Testis (tissue), 2 donors: ENCODE measurements at regions not wholly inside any gene's neighbourhood (a gene's known extent, or its start where the extent isn't known, plus 50 kb on each side); places are given as distances from the start of the nearest gene placed in this dataset.
A peak's percentile ranks its signal among the peaks of the same experiment; 100 is the strongest.
"Not testable (repeated sequence)": the region's sequence is repeated elsewhere in the genome, so short reads cannot be mapped to it uniquely, and the experiment has no call there.

Source experiments
- DNase-seq: peaks from one replicate; pipeline ENCODE4 v3.0.0-alpha.2; 2019
- H3K27ac ChIP-seq, 2 donors: fragments of 200-600 bp; sonication (generic); one replicate each; pipeline ENCODE4 v1.5.1; 2019
- H3K27me3 ChIP-seq: fragments of 200-600 bp; sonication (generic); one replicate; pipeline ENCODE4 v1.5.1; 2019
- H3K36me3 ChIP-seq: fragments of 200-600 bp; sonication (generic); one replicate; pipeline ENCODE4 v1.5.1; 2017; ENCODE audit warnings: low read depth; ENCODE audit errors: missing control alignments
- H3K4me1 ChIP-seq: fragments of 200-600 bp; sonication (generic); one replicate; pipeline ENCODE4 v1.5.1; 2019
- H3K4me3 ChIP-seq, 2 donors: fragments of 200-600 bp; sonication (generic); one replicate each; pipeline ENCODE4 v1.5.1; 2017 to 2019
- H3K9me3 ChIP-seq: fragments of 200-600 bp; sonication (generic); one replicate; pipeline ENCODE4 v1.5.1; 2017
- WGBS, 2 donors: methylation state at CpG; one replicate each; pipeline ENCODE4 v1.1.5; 2018; 5-methylcytosine and 5-hydroxymethylcytosine counted together
- intact Hi-C: fragments of 100-400 bp; cut with DNase I; formaldehyde crosslinking; loops from one replicate; pipeline ENCODE4 v1.15.1; 2023; ENCODE audit warnings: low total_unique reads

DNA sequence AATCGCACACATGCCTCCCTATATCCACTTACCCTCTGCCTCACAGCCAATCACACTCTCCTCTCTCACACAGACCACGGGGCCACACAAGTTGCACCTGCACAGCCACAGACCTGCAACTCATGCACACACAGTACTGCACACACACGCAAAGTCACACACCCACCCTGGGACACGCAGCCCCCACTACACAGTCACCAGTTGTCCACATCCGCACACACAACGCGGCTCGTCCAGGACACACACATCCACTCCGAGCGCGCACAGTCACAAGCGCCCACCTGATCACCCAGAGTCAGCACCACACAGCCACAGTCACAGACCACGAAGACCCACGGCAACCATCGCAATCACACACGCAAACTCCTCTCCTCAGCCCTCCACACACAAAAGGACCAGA is 387.3 kb downstream of the CNTNAP3B start:
- H3K36me3 ChIP-seq, H3K4me3 ChIP-seq, intact Hi-C loops, H3K4me1 ChIP-seq, H3K27me3 ChIP-seq, DNase-seq, H3K27ac ChIP-seq, H3K9me3 ChIP-seq: not testable (repeated sequence)
- WGBS, 2 donors: no CpG with 5 or more reads among the region's 16 CpGs

DNA sequence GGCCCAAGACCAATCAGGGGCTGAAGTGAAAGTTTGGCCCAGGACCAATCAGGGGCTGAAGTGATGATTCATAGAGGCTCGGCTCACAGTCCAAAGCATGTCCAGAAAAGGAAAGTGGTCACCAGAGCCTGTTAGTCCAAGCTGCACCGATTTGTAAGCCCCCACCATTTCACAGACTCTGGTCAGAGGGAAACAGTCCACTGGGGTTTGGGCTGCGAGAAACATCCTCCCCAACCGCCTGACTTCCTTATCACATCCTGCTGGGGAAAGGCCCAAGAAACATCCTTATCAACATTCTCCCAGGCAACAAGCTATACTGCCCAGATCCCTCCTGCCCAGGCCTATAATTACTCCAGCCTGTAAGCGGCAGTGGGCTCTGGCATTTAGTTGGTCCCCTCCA is 388.1 kb downstream of the CNTNAP3B start:
- intact Hi-C loops, H3K9me3 ChIP-seq, H3K27me3 ChIP-seq, H3K4me3 ChIP-seq, H3K27ac ChIP-seq, H3K36me3 ChIP-seq, H3K4me1 ChIP-seq: not testable (repeated sequence)
- 3 to 20% methylated on average over 1 to 4 of the region's 5 CpGs for WGBS, 2 donors
- peak; percentile 86 for DNase-seq

DNA sequence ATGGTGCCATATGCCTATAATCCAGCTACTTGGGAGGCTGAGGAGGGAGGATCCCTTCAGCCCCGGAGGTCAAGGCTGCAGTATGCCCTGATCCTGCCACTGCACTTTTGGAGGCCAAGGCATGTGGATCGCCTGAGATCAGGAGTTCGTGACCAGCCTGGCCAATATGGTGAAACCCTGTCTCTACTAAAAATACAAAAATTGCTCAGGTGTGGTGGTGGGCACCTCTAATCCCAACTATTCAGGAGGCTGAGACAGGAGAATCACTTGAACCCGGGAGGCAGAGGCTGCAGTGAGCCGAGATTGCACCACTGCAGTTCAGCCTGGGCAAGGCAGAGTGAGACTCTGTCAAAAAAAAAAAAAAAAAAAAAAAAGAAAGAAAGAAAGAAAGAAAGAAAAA is 390.5 kb downstream of the CNTNAP3B start:
- WGBS, 2 donors: 93 to 96% methylated on average over 5 of the region's 5 CpGs
- H3K4me1 ChIP-seq, intact Hi-C loops: not testable (repeated sequence)

DNA sequence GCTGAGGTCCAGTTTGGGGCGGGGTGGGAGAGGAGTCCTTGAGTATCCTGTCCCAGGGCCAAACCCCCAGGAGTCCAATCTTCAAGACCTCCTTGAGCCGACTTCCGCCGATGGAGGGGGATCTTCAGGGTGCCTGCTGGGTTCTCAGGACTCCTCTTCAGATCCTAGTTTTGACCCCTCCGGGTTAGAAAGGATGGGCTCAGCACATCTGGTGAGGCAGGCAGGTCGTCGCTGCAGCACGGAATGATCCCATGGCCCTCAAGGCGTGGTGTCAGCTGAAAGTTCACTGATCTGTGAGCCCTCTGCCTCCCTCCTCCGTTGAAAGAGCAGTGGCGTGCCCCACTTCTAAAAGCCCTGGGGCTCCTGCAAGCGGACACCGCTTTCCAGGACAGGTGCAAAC is 430.0 kb downstream of the CNTNAP3B start:
- H3K36me3 ChIP-seq, DNase-seq, H3K27ac ChIP-seq, H3K4me1 ChIP-seq, H3K4me3 ChIP-seq, intact Hi-C loops, H3K9me3 ChIP-seq, H3K27me3 ChIP-seq: not testable (repeated sequence)
- WGBS, 2 donors: 44 to 74% methylated on average over 5 of the region's 13 CpGs

More for the DNA sequence above, 390.5 kb downstream of the CNTNAP3B start:
- H3K36me3 ChIP-seq, H3K27ac ChIP-seq, H3K9me3 ChIP-seq, DNase-seq, H3K27me3 ChIP-seq, H3K4me3 ChIP-seq: not testable (repeated sequence)

DNA sequence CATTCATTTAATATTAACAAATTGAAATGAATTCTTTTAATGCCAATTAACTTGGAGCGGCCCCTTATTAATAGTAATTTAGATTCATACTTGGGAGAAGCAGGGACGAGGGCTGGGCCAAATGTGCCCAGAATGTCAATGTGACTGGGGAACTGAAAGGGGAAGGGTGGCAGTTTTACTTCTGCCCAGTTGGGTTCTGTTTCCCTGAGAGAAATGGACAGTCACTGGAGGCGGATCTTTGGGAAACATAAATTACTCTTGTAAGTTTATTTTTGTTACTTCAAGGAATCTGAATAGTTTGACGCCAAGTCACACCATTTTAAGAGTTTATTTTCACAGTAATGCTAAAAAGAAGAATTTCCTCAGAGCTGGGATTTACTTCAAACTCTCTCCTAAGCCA is 432.1 kb downstream of the CNTNAP3B start:
- H3K27me3 ChIP-seq, H3K9me3 ChIP-seq, DNase-seq, H3K36me3 ChIP-seq, H3K4me1 ChIP-seq, H3K27ac ChIP-seq, H3K4me3 ChIP-seq, intact Hi-C loops: not testable (repeated sequence)
- 58 to 63% methylated on average over 4 of the region's 4 CpGs for WGBS, 2 donors

DNA sequence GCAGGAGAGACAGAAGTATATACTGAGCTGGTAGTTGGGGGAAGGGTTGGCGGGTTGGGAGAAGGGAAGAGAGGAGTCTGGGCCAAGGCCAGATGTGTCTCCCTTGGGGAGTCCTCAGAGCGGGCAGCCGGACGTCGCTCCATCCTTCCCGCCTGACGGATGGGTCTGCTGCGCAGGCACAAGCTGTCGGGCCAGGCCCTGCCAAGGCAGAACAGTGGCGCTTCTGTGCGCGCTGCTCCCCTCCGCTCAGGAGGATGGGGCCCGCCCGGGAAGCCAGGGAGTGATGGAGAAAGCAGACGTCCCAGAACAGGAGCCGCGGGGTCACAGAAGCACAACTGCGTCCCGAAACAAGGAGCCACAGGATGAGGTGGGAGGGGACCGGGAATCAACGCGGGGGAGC is 449.9 kb downstream of the CNTNAP3B start:
- H3K4me1 ChIP-seq, H3K9me3 ChIP-seq, intact Hi-C loops, DNase-seq, H3K4me3 ChIP-seq, H3K27ac ChIP-seq, H3K36me3 ChIP-seq, H3K27me3 ChIP-seq: not testable (repeated sequence)
- WGBS, 2 donors: 4% methylated on average over 11 of the region's 23 CpGs; no CpG with 5 or more reads in 1 of the 2 donors

DNA sequence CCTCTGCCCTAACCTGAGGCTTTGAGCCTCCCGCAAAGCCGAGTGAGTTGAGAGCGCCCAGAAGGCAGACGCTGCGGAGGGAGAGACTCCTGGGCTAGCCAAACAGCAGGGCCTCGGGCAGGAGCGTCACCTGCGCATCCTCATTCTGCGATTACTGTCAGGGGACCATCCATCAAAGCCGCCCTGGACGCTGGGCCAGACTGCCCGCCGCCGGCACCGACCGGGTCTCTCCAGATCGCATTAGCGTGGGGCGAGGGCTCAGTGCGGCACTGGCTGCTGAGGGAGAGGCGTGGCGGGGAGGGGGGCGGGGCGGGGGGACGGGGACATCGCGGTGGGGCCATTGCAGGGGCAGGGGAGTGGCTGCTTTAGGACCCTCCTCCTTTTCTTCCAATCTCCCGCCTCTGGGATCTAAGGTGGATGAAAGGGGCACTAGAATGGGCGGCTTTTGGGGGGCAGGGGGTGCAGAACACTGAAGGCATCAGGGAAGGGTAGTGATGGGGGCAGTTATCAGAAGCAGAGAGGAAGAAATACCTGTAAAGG is 465.7 kb downstream of the CNTNAP3B start:
- WGBS, 2 donors: no CpG with 5 or more reads among the region's 29 CpGs
- H3K27me3 ChIP-seq, H3K4me3 ChIP-seq, intact Hi-C loops, H3K9me3 ChIP-seq, H3K27ac ChIP-seq, DNase-seq, H3K4me1 ChIP-seq, H3K36me3 ChIP-seq: not testable (repeated sequence)

DNA sequence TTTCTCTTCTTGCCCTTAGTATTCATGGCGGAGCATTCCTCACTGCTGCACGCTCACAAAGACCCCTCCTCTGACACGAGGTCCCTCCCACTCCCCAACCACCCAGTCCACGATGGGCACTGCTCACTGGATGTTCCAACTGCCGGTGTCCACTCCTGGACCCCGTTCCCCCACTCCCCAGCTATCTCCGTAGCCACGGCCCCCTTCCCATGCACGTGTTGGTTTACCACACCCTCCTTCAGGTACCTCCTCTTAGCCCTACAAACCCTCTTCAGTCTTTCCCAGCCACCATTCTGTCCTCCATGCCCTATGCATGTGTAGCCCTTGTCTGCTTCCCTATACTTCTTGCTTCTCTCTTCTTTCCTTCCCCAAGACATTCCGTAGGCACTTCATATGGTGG is 469.6 kb upstream of the ZNG1F start:
- H3K4me3 ChIP-seq, H3K27ac ChIP-seq, intact Hi-C loops, H3K27me3 ChIP-seq, H3K36me3 ChIP-seq, DNase-seq, H3K9me3 ChIP-seq, H3K4me1 ChIP-seq: not testable (repeated sequence)
- WGBS, 2 donors: 70 to 71% methylated on average over 2 to 4 of the region's 10 CpGs

DNA sequence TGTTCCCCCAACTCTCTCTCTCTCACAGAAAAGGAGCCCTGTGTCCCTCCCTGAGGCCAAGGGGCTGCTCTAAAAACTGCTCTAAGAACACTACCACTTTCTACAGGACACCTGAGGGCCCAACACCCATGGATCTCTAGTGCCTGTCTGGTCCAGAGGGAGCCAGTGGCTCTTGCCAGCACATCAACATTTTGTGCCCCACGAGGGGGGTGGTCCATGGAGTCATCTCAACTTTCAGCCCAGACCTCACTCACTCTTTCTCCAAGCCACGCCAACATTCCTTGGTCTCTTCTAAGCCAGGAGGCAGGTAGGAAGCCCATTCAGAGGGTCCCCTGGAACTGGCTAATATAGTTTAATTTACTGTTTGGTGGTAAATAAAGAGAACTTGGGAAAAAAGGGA is 469.0 kb upstream of the ZNG1F start:
- 74 to 79% methylated on average over 2 of the region's 2 CpGs for WGBS, 2 donors
- H3K27me3 ChIP-seq, intact Hi-C loops, H3K36me3 ChIP-seq, H3K9me3 ChIP-seq, H3K4me1 ChIP-seq, H3K27ac ChIP-seq, DNase-seq, H3K4me3 ChIP-seq: not testable (repeated sequence)

DNA sequence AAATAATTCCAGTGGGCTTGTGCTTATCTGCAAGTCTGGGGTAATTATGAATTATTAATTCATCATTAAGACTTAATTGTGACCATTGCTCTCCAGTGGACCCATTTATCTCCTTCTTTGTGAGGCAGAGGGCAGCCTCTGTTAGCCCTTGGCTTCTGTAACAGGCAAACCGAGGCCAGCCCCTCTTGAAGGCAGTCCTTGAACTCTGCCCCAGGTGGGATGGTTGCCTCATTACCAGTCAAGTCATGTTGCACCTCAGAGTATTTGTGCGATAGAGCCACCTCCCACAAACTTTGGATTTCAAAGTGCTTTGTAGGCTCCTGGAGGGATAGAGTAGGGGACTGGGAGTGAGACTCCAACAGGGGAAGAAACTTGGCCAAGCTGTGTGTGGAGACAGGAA is 468.0 kb upstream of the ZNG1F start:
- H3K36me3 ChIP-seq, DNase-seq, H3K27me3 ChIP-seq, H3K9me3 ChIP-seq, H3K4me1 ChIP-seq, H3K4me3 ChIP-seq, intact Hi-C loops, H3K27ac ChIP-seq: not testable (repeated sequence)
- 89 to 91% methylated on average over 2 of the region's 2 CpGs for WGBS, 2 donors

DNA sequence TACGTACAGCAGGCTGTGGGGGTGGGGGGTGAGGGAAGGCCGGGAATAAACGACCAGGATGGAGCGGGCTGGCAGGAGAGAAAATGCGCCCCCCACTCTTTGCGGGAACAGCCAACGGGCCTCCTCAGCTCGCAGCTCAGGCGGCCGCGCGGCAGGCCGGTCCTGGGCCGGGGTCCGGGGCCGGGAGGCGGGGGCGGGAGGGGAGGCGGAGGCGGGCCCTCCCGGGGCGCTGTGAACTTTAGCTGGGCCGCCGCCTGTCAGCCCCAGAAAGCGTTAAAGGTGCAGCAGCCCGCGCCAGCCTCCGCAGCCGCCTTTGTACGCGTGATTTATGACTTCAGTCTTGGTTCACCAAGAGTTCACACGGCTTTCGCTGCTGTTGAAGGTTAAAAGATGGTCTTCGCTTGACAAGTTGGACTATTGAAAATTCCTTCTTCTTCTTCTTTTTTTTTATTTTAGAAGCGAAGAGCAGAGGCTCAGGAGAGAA is 466.0 kb upstream of the ZNG1F start:
- H3K4me1 ChIP-seq, H3K27me3 ChIP-seq, H3K4me3 ChIP-seq, intact Hi-C loops, H3K9me3 ChIP-seq, H3K27ac ChIP-seq, H3K36me3 ChIP-seq: not testable (repeated sequence)
- WGBS, 2 donors: 23% methylated on average over 18 to 21 of the region's 35 CpGs
- peak; percentile 57 for DNase-seq

DNA sequence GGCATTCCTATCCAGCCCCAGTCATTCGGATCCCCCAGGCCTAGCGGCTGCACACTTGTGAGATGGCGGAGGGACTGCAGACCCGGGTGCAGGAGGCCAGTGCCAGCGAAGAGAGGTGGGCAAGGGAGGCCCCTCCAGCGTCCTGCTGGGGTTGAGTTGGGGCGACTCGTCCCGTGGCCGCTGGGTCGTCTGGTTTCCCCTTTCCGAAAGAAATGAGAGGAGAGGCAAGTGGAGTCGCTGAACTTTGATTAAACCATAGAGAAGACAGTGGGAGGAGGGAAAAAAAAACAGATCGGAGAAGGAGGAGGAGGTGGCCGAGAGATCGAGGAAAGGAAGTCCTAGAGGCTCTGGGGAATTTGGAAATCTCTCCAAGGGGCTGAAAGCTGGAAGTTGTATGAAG is 465.2 kb upstream of the ZNG1F start:
- intact Hi-C loops, H3K27me3 ChIP-seq, H3K4me3 ChIP-seq, H3K9me3 ChIP-seq, DNase-seq, H3K36me3 ChIP-seq, H3K4me1 ChIP-seq, H3K27ac ChIP-seq: not testable (repeated sequence)
- WGBS, 2 donors: 49 to 55% methylated on average over 14 to 16 of the region's 16 CpGs
